ENCODE measurements at regions not wholly inside any gene's neighbourhood (a gene's known extent, or its start where the extent isn't known, plus 50 kb on each side); places are given as distances from the start of the nearest gene placed in this dataset.
"Not testable (repeated sequence)": the region's sequence is repeated elsewhere in the genome, so short reads cannot be mapped to it uniquely, and the experiment has no call there.

- Mint-ChIP-seq H3K36me3 (no peaks in the 10 kb centered on the region), H3K9me3 (no peaks in the 10 kb centered on the region), H3K4me3 (no peak overlapping the region), H3K27ac (no peak overlapping the region), H3K27me3 (no peaks in the 10 kb centered on the region), H3K4me1 (no peaks in the 10 kb centered on the region)
- DNase-seq (no peak), ATAC-seq (ENCODE audit: low read depth) (no peak)
- POLR2A ChIA-PET: no interaction called here
Measured at GRCh38 chr2:84071050-84071449, 388.0 kb downstream of the SUCLG1 start.

- H3K27ac Mint-ChIP-seq: no peak overlapping the region
Measured at GRCh38 chr2:84065857-84066256, 393.2 kb downstream of the SUCLG1 start.

DNA sequence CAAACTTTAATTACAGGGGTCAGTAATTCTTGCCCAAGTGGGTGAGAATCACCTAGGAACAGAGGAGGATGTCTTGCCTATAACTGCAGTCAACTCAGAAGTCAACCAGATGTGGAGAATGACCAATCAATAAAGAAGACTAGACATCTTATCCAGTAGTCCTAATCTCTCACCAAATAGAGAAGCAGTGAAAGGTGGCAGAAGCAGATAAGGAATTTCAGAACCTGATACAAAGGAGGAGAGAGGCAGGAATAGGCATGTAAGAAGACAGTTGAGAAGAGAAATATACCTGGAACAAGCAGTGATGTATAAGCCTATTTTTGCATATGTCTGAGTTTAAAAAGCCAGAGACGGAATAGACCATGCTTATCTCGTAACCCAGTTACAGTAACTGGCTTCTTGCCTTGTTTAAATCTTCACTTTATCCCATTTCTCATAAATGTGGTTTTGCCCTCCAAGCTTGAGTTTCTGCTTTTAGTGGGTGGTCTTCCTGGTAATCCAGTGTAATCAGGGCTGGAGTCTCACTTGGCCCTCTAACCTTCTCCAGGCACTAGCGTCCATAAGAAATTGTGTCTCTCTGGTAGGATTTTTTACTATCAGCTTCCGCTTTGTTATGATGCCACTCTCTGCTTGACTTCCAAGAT, 401.0 kb downstream of the SUCLG1 start:
- H3K4me3 Mint-ChIP-seq: no peak overlapping the region
- no peaks in the 10 kb centered on the region for H3K27me3 Mint-ChIP-seq
- H3K27ac Mint-ChIP-seq: no peak overlapping the region
- DNase-seq (no peak), ATAC-seq (ENCODE audit: low read depth) (no peak)
- H3K36me3 Mint-ChIP-seq: no peaks in the 10 kb centered on the region
- H3K4me1 Mint-ChIP-seq: no peaks in the 10 kb centered on the region
- POLR2A ChIA-PET: no interaction called here
- H3K9me3 Mint-ChIP-seq: no peaks in the 10 kb centered on the region

More at GRCh38 chr2:84065857-84066256, 393.2 kb downstream of the SUCLG1 start:
- ATAC-seq (ENCODE audit: low read depth): no peak
- no peaks in the 10 kb centered on the region for H3K36me3 Mint-ChIP-seq
- POLR2A ChIA-PET: no interaction called here
- no peak for DNase-seq
- H3K9me3 Mint-ChIP-seq: no peaks in the 10 kb centered on the region
- no peak overlapping the region for H3K4me3 Mint-ChIP-seq
- H3K27me3 Mint-ChIP-seq: no peaks in the 10 kb centered on the region
- no peaks in the 10 kb centered on the region for H3K4me1 Mint-ChIP-seq

GRCh38 chr2:84055816-84056215, 403.3 kb downstream of the SUCLG1 start:
- Mint-ChIP-seq H3K9me3 (no peaks in the 10 kb centered on the region), H3K27ac (no peak overlapping the region), H3K4me3 (no peak overlapping the region), H3K36me3 (no peaks in the 10 kb centered on the region), H3K27me3 (no peaks in the 10 kb centered on the region), H3K4me1 (no peaks in the 10 kb centered on the region)
- POLR2A ChIA-PET: no interaction called here
- no peak for ATAC-seq (ENCODE audit: low read depth)
- DNase-seq: no peak

DNA sequence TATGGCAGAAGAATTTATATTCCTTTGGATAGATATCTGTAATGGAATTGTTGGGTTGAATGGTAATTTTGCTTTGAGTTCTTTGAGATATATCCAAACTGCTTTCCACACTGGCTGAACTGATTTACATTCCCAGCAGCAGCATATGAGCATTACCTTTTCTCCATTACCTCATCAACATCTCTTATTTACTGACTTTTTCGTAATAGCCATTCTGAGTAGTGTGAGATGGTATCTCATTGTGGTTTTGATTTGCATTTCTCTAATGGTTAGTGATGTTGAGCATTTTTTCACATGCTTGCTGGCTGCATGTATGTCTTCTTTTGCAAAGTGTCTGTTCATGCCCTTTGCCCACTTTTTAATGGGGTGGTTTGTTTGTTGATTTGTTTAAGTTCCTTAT, 404.5 kb downstream of the SUCLG1 start:
- POLR2A ChIA-PET; H3K36me3 Mint-ChIP-seq; H3K9me3 Mint-ChIP-seq; H3K4me3 Mint-ChIP-seq; ATAC-seq (ENCODE audit: low read depth); H3K27me3 Mint-ChIP-seq; H3K27ac Mint-ChIP-seq; DNase-seq; H3K4me1 Mint-ChIP-seq: not testable (repeated sequence)

DNA sequence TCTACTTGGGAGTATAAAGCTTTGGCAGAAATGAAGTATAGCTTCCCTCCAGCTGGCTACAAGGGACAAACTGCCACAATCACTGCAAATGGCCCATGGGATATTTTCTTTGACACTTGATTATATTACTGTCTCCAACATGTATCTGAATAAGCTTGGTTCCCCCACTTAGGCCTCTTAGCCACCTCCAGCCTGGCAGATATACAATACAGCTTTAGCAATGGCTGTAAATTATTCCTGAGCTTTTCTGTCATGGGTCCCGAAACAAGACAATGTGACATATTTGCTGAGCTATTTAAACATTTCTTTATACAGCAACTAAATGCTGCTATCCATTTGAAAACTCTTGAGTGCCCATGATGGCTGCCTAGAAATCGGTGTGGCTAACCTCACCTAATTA, 406.2 kb downstream of the SUCLG1 start:
- DNase-seq (no peak), ATAC-seq (ENCODE audit: low read depth) (no peak)
- no peaks in the 10 kb centered on the region for H3K36me3 Mint-ChIP-seq
- H3K4me3 Mint-ChIP-seq: no peak overlapping the region
- no peaks in the 10 kb centered on the region for H3K4me1 Mint-ChIP-seq
- H3K27ac Mint-ChIP-seq: no peak overlapping the region
- POLR2A ChIA-PET: no interaction called here
- no peaks in the 10 kb centered on the region for H3K9me3 Mint-ChIP-seq
- no peaks in the 10 kb centered on the region for H3K27me3 Mint-ChIP-seq

DNA sequence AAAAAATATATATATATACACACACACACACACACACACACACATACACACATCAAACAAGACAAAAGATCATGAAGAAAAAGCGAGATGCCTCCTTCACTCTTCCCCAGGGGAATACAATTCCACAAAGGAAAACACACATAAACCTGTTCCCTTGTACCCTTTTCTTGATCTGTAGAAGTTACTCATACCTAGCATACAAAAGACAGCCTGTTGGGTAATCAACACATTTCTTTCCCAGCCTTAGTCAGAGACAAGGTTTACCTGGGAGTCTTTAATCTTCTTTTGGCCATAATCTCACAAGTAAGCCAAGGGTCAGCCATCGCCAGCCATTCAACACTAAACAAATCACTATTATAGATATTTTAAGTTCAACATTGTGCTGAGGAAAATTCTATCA, 407.0 kb downstream of the SUCLG1 start:
- H3K4me1 Mint-ChIP-seq: no peaks in the 10 kb centered on the region
- no peaks in the 10 kb centered on the region for H3K27me3 Mint-ChIP-seq
- H3K4me3 Mint-ChIP-seq: no peak overlapping the region
- H3K36me3 Mint-ChIP-seq: no peaks in the 10 kb centered on the region
- no peaks in the 10 kb centered on the region for H3K9me3 Mint-ChIP-seq
- DNase-seq (no peak), ATAC-seq (ENCODE audit: low read depth) (no peak)
- POLR2A ChIA-PET: no interaction called here
- H3K27ac Mint-ChIP-seq: no peak overlapping the region

- no peak for DNase-seq
- Mint-ChIP-seq H3K27ac (no peak overlapping the region), H3K36me3 (no peaks in the 10 kb centered on the region), H3K9me3 (no peaks in the 10 kb centered on the region), H3K4me3 (no peak overlapping the region), H3K27me3 (no peaks in the 10 kb centered on the region), H3K4me1 (no peaks in the 10 kb centered on the region)
- ATAC-seq (ENCODE audit: low read depth): no peak
- POLR2A ChIA-PET: no interaction called here
Measured at GRCh38 chr2:84048964-84049363, 410.1 kb downstream of the SUCLG1 start.

DNA sequence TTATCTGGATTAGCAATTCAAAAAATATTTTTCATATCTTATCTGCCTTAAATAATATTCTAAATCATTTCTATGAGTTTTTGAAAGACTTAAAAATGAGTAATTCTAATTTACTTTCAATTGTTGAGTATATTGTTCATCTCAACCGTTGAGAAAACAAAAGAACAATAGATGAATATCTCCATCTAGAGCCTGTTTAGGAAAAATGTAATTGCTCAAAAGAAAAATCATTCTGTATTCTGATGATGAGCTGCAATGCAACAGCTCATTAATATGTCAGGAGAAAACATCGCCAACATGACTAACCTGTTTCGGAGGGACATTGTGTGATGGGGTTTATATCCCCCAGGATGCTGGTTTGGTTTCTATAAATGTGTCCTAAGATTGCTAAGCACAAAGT, 417.6 kb downstream of the SUCLG1 start:
- Mint-ChIP-seq H3K4me1 (no peaks in the 10 kb centered on the region), H3K36me3 (no peaks in the 10 kb centered on the region)

GRCh38 chr2:84040281-84040680, 418.8 kb downstream of the SUCLG1 start:
- Mint-ChIP-seq H3K27me3 (peaks cover 13% of the 10 kb centered on the region), H3K4me3 (no peak overlapping the region), H3K4me1 (no peaks in the 10 kb centered on the region), H3K36me3 (no peaks in the 10 kb centered on the region), H3K9me3 (no peaks in the 10 kb centered on the region), H3K27ac (no peak overlapping the region)
- no peak for DNase-seq
- POLR2A ChIA-PET: no interaction called here
- ATAC-seq (ENCODE audit: low read depth): no peak

More for the DNA sequence above, 417.6 kb downstream of the SUCLG1 start:
- DNase-seq (no peak), ATAC-seq (ENCODE audit: low read depth) (no peak)
- Mint-ChIP-seq H3K27ac (no peak overlapping the region), H3K4me3 (no peak overlapping the region), H3K27me3 (peaks cover 13% of the 10 kb centered on the region), H3K9me3 (no peaks in the 10 kb centered on the region)
- POLR2A ChIA-PET: no interaction called here

DNA sequence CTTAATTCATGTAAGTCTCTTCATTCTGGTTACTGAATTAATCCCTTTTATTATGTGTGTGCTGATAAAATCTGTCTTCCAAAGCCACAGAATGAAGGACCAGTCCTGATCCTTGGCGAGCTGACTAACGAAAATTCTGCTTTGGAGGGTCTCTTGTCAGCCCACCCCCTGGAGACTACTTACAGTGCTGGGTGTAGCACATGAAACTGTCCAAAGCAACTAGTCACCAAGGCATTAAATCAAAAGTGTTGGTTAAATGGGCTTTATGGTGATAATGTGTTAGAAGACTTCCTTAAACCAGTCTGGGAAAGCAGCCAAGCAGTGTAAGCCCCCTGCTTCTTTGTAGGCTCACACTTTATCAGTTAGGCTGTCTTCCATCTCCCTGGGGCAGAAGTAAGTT, 420.2 kb downstream of the SUCLG1 start:
- peaks cover 13% of the 10 kb centered on the region for H3K27me3 Mint-ChIP-seq
- H3K9me3 Mint-ChIP-seq: no peaks in the 10 kb centered on the region
- no peaks in the 10 kb centered on the region for H3K4me1 Mint-ChIP-seq
- ATAC-seq (ENCODE audit: low read depth): no peak
- POLR2A ChIA-PET: no interaction called here
- no peak for DNase-seq
- no peak overlapping the region for H3K27ac Mint-ChIP-seq
- H3K36me3 Mint-ChIP-seq: no peaks in the 10 kb centered on the region
- H3K4me3 Mint-ChIP-seq: no peak overlapping the region

DNA sequence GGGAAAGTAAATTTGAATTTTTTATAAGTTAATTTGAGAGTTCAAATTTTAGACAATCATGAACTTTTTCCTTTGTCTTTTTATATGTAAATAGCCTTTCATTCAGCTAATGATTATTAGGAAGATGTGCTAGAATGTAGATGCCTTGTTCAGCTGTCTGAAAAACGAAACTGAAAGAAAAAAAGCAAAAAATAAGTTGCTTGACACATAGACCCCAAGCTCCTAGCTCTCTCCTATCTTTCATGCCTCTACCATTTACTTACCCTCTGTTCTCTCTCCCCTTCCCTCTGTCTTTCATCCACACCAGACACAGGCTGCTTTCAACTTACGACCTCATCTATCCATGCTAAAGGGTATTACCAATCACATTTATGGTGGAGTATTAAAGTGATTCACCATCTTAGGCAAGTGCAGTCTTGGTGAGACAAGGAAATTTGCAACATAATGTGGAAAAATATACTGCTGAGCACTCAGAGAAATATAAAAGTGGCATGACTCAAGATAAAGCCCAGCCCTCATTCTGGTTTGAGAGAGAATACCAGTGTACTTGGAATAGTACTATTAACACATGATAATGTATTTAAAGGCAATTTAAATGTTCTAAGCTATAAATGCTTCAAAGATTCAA, 425.6 kb downstream of the SUCLG1 start:
- no peak for DNase-seq
- Mint-ChIP-seq H3K36me3 (peaks cover 2% of the 10 kb centered on the region), H3K4me3 (peak overlapping the region; percentile 61), H3K27ac (peak overlapping the region; percentile 17), H3K4me1 (peaks cover 3% of the 10 kb centered on the region), H3K9me3 (no peaks in the 10 kb centered on the region), H3K27me3 (no peaks in the 10 kb centered on the region)
- no peak for ATAC-seq (ENCODE audit: low read depth)
- POLR2A ChIA-PET: no interaction called here

DNA sequence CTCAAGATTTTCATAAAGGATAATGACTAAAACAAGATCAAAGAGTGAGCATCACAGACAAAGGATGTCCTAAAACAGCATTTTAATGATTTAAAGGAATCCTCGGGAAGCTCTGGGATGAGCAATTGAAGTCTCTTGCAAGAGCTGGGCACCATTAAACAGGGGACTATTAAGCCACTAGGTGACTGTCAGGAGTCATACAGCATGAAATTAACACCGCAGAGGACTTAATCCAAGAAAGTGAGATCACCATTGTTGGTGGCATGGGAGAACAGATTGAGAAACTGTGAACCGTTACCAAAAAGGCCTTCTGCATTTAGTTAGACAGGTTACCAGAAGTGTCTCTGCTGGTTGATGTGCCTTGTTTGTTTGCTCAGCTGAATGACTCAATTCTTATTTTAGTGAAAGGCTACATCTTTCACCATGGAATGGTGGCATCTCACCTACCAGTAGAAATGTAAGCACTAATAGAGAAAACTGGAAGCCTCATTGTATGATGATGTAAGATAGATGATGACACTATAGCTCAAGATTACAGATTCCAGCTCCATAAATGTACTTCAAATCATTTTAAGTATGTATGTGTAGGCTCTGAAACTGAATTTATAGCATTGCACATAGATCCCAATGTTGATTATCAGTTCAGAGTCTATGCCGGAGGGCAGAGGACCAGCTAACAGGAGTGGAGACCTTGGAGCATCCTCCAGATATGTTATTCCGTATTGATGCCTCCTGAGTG, 427.6 kb downstream of the SUCLG1 start:
- Mint-ChIP-seq H3K36me3 (peaks cover 2% of the 10 kb centered on the region), H3K4me3 (no peak overlapping the region), H3K27ac (no peak overlapping the region), H3K9me3 (no peaks in the 10 kb centered on the region), H3K4me1 (peaks cover 3% of the 10 kb centered on the region), H3K27me3 (no peaks in the 10 kb centered on the region)
- POLR2A ChIA-PET: no interaction called here
- no peak for ATAC-seq (ENCODE audit: low read depth)
- no peak for DNase-seq

DNA sequence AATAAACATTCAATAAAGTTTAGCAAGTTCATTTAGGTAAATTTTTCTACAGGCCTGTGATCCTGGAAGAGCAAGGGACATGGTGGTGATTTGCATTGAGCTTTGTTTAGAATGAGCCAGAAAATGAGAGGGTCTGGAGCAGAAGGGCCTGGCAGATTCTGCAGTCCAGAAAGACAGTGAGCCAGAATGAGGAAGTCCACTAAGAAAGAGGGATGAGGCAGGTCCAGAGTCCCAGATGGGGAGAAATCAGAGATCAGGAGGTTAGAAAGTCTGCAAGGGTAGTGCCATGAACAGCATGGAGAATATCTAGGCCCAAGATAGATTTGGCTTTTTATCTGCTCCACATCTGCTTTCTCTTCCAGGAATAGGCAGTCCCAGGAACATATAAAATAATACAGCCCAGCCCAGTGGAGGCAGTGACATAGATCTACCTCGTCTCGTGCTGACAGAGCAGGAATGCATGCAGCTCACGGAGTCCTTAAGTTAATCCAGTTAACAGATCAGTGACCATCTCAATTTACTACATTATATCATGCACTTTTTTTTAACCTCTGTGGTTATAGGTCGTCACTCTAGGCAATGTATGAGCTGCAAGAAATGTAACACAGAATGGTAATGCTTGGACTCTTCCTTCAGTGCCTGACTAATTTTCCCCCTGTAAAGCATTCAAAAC, 429.0 kb downstream of the SUCLG1 start:
- no peak for ATAC-seq (ENCODE audit: low read depth)
- Mint-ChIP-seq H3K9me3 (no peaks in the 10 kb centered on the region), H3K27ac (no peak overlapping the region)

More for the DNA sequence above, 429.0 kb downstream of the SUCLG1 start:
- DNase-seq: no peak
- Mint-ChIP-seq H3K4me3 (no peak overlapping the region), H3K27me3 (no peaks in the 10 kb centered on the region), H3K36me3 (peaks cover 2% of the 10 kb centered on the region), H3K4me1 (peaks cover 3% of the 10 kb centered on the region)
- POLR2A ChIA-PET: no interaction called here

All from activated naive CD8-positive, alpha-beta T cell treated with anti-CD3 and anti-CD28 coated beads, Interleukin-2, amount 10 ng/mL, durations not matched to agents 7 days and 5 days (primary cell).